Fibroblast of villous mesenchyme (primary cell): ENCODE measurements at regions not wholly inside any gene's neighbourhood (a gene's known extent, or its start where the extent isn't known, plus 50 kb on each side); places are given as distances from the start of the nearest gene placed in this dataset.

Experiments used
- DNase-seq: peaks from one replicate; pipeline ENCODE4 v3.0.0-alpha.2; 2010; ENCODE audit warnings: low read depth
- H3K4me3 ChIP-seq: 2 replicates; pipeline ENCODE4 v1.5.1; 2011; ENCODE audit warnings: low read depth, mild to moderate bottlenecking, low read length
- CTCF ChIP-seq: IDR thresholded peaks from 2 replicates; pipeline ENCODE4 v1.5.1; 2012; ENCODE audit warnings: low read depth, mild to moderate bottlenecking, low read length; ENCODE audit not compliant: insufficient read depth

GRCh38 chr2:138227195-138227594 lies 262.9 kb downstream of the HNMT start:
- no peak for TF ChIP-seq CTCF
- no peak for DNase-seq
- no peak overlapping the region for H3K4me3 ChIP-seq

GRCh38 chr2:138228101-138228500 lies 263.8 kb downstream of the HNMT start:
- DNase-seq, result no peak
- no peak for TF ChIP-seq CTCF
- H3K4me3 ChIP-seq, result no peak overlapping the region

GRCh38 chr2:138234265-138234664 lies 267.3 kb upstream of the SPOPL start:
- TF ChIP-seq CTCF, result no peak
- no peak overlapping the region for H3K4me3 ChIP-seq
- no peak for DNase-seq

- DNase-seq, result no peak
- no peak for TF ChIP-seq CTCF
- no peak overlapping the region for H3K4me3 ChIP-seq
Measured at GRCh38 chr2:138235041-138235440, 266.5 kb upstream of the SPOPL start.

GRCh38 chr2:138236142-138236541 lies 265.4 kb upstream of the SPOPL start:
- DNase-seq, result no peak
- no peak overlapping the region for H3K4me3 ChIP-seq
- TF ChIP-seq CTCF, result no peak

GRCh38 chr2:138237667-138238384 lies 263.7 kb upstream of the SPOPL start:
- DNase-seq, result no peak
- no peak overlapping the region for H3K4me3 ChIP-seq
- TF ChIP-seq CTCF, result no peak

GRCh38 chr2:138238908-138239307 lies 262.7 kb upstream of the SPOPL start:
- no peak for TF ChIP-seq CTCF
- no peak for DNase-seq
- H3K4me3 ChIP-seq, result no peak overlapping the region
